SIG-M5 treated with dmso at 0.1 percent for 504 hours (cell line): ENCODE measurements at regions not wholly inside any gene's neighbourhood (a gene's known extent, or its start where the extent isn't known, plus 50 kb on each side); places are given as distances from the start of the nearest gene placed in this dataset.

Source experiments
- DNase-seq: peaks from one replicate; lab custom pipeline; 2025; ENCODE audit not compliant: unreplicated experiment; lab: John Stamatoyannopoulos, UW

- no peak for DNase-seq
Observed at GRCh38 chr16:9406038-9406712, 314.7 kb downstream of the HAPSTR1 start.

GRCh38 chr16:9407206-9407758 lies 315.8 kb downstream of the HAPSTR1 start:
- DNase-seq: no peak

- no peak for DNase-seq
Observed at GRCh38 chr16:9408297-9408878, 316.9 kb downstream of the HAPSTR1 start.

- DNase-seq: no peak
Observed at GRCh38 chr16:9409560-9410493, 318.4 kb downstream of the HAPSTR1 start.

- no peak for DNase-seq
Observed at GRCh38 chr16:9411426-9411825, 320.0 kb downstream of the HAPSTR1 start.

GRCh38 chr16:9412031-9412914 lies 320.8 kb downstream of the HAPSTR1 start:
- no peak for DNase-seq

GRCh38 chr16:9412915-9413264 lies 321.4 kb downstream of the HAPSTR1 start:
- DNase-seq: no peak

GRCh38 chr16:9415545-9415944 lies 324.1 kb downstream of the HAPSTR1 start:
- DNase-seq: no peak

- no peak for DNase-seq
Observed at GRCh38 chr16:9417898-9418297, 326.5 kb downstream of the HAPSTR1 start.

- DNase-seq: no peak
Observed at GRCh38 chr16:9419161-9419560, 327.7 kb downstream of the HAPSTR1 start.

GRCh38 chr16:9422762-9423513 lies 331.5 kb downstream of the HAPSTR1 start:
- no peak for DNase-seq

- no peak for DNase-seq
Observed at GRCh38 chr16:9425236-9425635, 333.8 kb downstream of the HAPSTR1 start.

GRCh38 chr16:9428355-9429005 lies 337.0 kb downstream of the HAPSTR1 start:
- DNase-seq: no peak

GRCh38 chr16:9429646-9430330 lies 338.3 kb downstream of the HAPSTR1 start:
- no peak for DNase-seq

GRCh38 chr16:9434659-9435058 lies 343.2 kb downstream of the HAPSTR1 start:
- DNase-seq: no peak

GRCh38 chr16:9436175-9436574 lies 344.7 kb downstream of the HAPSTR1 start:
- DNase-seq: no peak

GRCh38 chr16:9437115-9437514 lies 345.7 kb downstream of the HAPSTR1 start:
- DNase-seq: no peak

GRCh38 chr16:9438991-9439390 lies 347.5 kb downstream of the HAPSTR1 start:
- no peak for DNase-seq

- DNase-seq: no peak
Observed at GRCh38 chr16:9441012-9441411, 349.6 kb downstream of the HAPSTR1 start.
